H1 (cell line): ENCODE measurements at regions not wholly inside any gene's neighbourhood (a gene's known extent, or its start where the extent isn't known, plus 50 kb on each side); places are given as distances from the start of the nearest gene placed in this dataset.

ENCODE experiments used
- CTCF ChIA-PET: fragments of 300-600 bp; sonication (Branson Sonifier 250); formaldehyde crosslinking; loops from one replicate; lab custom pipeline; 2021; ENCODE audit not compliant: partially characterized antibody; lab: Charles Lee
- POLR2A ChIA-PET: fragments of 300-600 bp; sonication (Branson Sonifier 250); formaldehyde crosslinking; loops from one replicate; lab custom pipeline; 2021; ENCODE audit warnings: inconsistent platforms; ENCODE audit not compliant: partially characterized antibody; lab: Charles Lee
- DNase-seq, 2 experiments: peaks; one replicate each; pipeline versions ENCODE4 v3.0.0 to v3.0.0-alpha.2; 2010 to 2022; ENCODE audit warnings: low spot score in 2 of 2, low read depth in 1 of 2, mixed read lengths in 1 of 2
- FAIRE-seq: peaks from 2 replicates; lab custom pipeline; 2011; peaks lifted over from hg19 to GRCh38; lab: Jason Lieb, UNC
- H2AFZ ChIP-seq: 2 replicates; pipeline ENCODE4 v1.8.1; 2012; ENCODE audit warnings: low read length, inconsistent platforms
- H2AK5ac ChIP-seq: 2 replicates; pipeline ENCODE4 v1.6.1; 2013; ENCODE audit warnings: low read depth, low read length
- H2BK120ac ChIP-seq: replicated peaks from 2 replicates; pipeline ENCODE3; 2013; ENCODE audit warnings: low read depth, low read length, inconsistent platforms
- H2BK12ac ChIP-seq: 2 replicates; pipeline ENCODE4 v1.6.1; 2013; ENCODE audit warnings: low read depth, low read length
- H2BK15ac ChIP-seq: 2 replicates; pipeline ENCODE4 v1.6.1; 2013; ENCODE audit warnings: low read length
- H2BK20ac ChIP-seq: 2 replicates; pipeline ENCODE4 v1.6.1; 2013; ENCODE audit warnings: low read length
- H2BK5ac ChIP-seq: 2 replicates; pipeline ENCODE4 v1.6.1; 2013; ENCODE audit warnings: low read depth, low read length
- H3K14ac ChIP-seq: 2 replicates; pipeline ENCODE4 v1.6.1; 2013; ENCODE audit warnings: inconsistent platforms; ENCODE audit not compliant: insufficient read length
- H3K18ac ChIP-seq: 2 replicates; pipeline ENCODE4 v1.6.1; 2013; ENCODE audit warnings: low read length; ENCODE audit errors: extremely low read depth
- H3K23ac ChIP-seq: 2 replicates; pipeline ENCODE4 v1.6.1; 2013; ENCODE audit warnings: inconsistent platforms; ENCODE audit not compliant: insufficient read length
- H3K23me2 ChIP-seq: 2 replicates; pipeline ENCODE4 v1.6.1; 2013; ENCODE audit warnings: low read depth, low read length
- H3K27ac ChIP-seq: 2 replicates; pipeline ENCODE4 v1.6.1; 2011; ENCODE audit warnings: low read depth, low read length, inconsistent platforms
- H3K27me3 ChIP-seq, 4 experiments: replicated peaks in 1 of 4; 1 replicate in 1 of 4; 2 replicates in 3 of 4; pipeline versions ENCODE4 v1.6.1 to v1.8.1; 2011 to 2013; ENCODE audit warnings: low read length in 3 of 4, mild to moderate bottlenecking in 3 of 4, inconsistent platforms in 2 of 4, mixed read lengths in 2 of 4, moderate library complexity in 1 of 4; ENCODE audit not compliant: control insufficient read depth in 3 of 4, insufficient read depth in 3 of 4; ENCODE audit errors: extremely low read depth in 1 of 4
- H3K36me3 ChIP-seq, 4 experiments: 2 replicates each; pipeline versions ENCODE4 v1.6.1 to v1.8.1; 2011 to 2013; ENCODE audit warnings: mild to moderate bottlenecking in 4 of 4, low read length in 3 of 4, moderate library complexity in 2 of 4, control low read depth in 1 of 4, inconsistent platforms in 1 of 4; ENCODE audit not compliant: insufficient read depth in 4 of 4, control insufficient read depth in 2 of 4
- H3K4ac ChIP-seq: replicated peaks from 2 replicates; pipeline ENCODE3; 2013; ENCODE audit warnings: low read length, low read depth, mixed read lengths, inconsistent platforms; ENCODE audit not compliant: insufficient read length
- H3K4me1 ChIP-seq, 4 experiments: replicated peaks in 1 of 4; 1 replicate in 1 of 4; 2 replicates in 3 of 4; pipeline versions ENCODE4 v1.6.1 to v1.8.1; 2011 to 2013; ENCODE audit warnings: low read length in 3 of 4, inconsistent platforms in 2 of 4, mixed read lengths in 1 of 4; ENCODE audit not compliant: insufficient read depth in 4 of 4, control insufficient read depth in 3 of 4
- H3K4me2 ChIP-seq, 2 experiments: 2 replicates each; pipeline versions ENCODE4 v1.6.1 to v1.8.1; 2011 to 2013; ENCODE audit warnings: low read depth in 2 of 2, low read length in 2 of 2, control low read depth in 1 of 2, inconsistent platforms in 1 of 2, mild to moderate bottlenecking in 1 of 2; ENCODE audit not compliant: insufficient read depth in 1 of 2
- H3K4me3 ChIP-seq, 4 experiments: fragments of 200-600, 300-600 bp in 1 of 4; sonication (generic), shearing (Covaris generic), sonication (Bioruptor Twin) in 1 of 4; 2 replicates each; pipeline versions ENCODE4 v1.5.1 to v1.8.1; 2011 to 2016; ENCODE audit warnings: low read length in 4 of 4, low read depth in 3 of 4, control low read depth in 2 of 4, inconsistent platforms in 2 of 4, mild to moderate bottlenecking in 2 of 4, mixed read lengths in 1 of 4, moderate library complexity in 1 of 4; ENCODE audit not compliant: insufficient read depth in 2 of 4; ENCODE audit errors: extremely low read depth in 1 of 4
- H3K56ac ChIP-seq: replicated peaks from 2 replicates; pipeline ENCODE3; 2013; ENCODE audit warnings: low read depth, mild to moderate bottlenecking, mixed read lengths, low read length, inconsistent platforms; ENCODE audit not compliant: insufficient read length
- H3K79me1 ChIP-seq: 2 replicates; pipeline ENCODE4 v1.6.1; 2013; ENCODE audit warnings: low read depth, low read length, control low read depth
- H3K79me2 ChIP-seq, 2 experiments: 2 replicates each; pipeline versions ENCODE4 v1.6.1 to v1.8.1; 2012 to 2013; ENCODE audit warnings: low read length in 2 of 2, mild to moderate bottlenecking in 2 of 2, inconsistent platforms in 1 of 2; ENCODE audit not compliant: insufficient read depth in 2 of 2, control insufficient read depth in 1 of 2
- H3K9ac ChIP-seq, 4 experiments: replicated peaks in 1 of 4; 1 replicate in 1 of 4; 2 replicates in 3 of 4; pipeline versions ENCODE4 v1.6.1 to v1.8.1; 2011 to 2013; ENCODE audit warnings: low read depth in 3 of 4, low read length in 3 of 4, control low read depth in 2 of 4, mild to moderate bottlenecking in 2 of 4, moderate library complexity in 2 of 4, inconsistent platforms in 1 of 4; ENCODE audit errors: extremely low read depth in 1 of 4
- H3K9me3 ChIP-seq, 2 experiments: 2 replicates each; pipeline versions ENCODE4 v1.6.1 to v1.8.1; 2012 to 2013; ENCODE audit warnings: mild to moderate bottlenecking in 2 of 2, moderate library complexity in 2 of 2, control low read depth in 1 of 2, inconsistent platforms in 1 of 2, low read depth in 1 of 2, low read length in 1 of 2, mixed read lengths in 1 of 2; ENCODE audit not compliant: insufficient read depth in 2 of 2
- H4K20me1 ChIP-seq, 2 experiments: replicated peaks in 1 of 2; 2 replicates each; pipeline versions ENCODE3 to v1.8.1; 2011 to 2013; ENCODE audit warnings: inconsistent platforms in 2 of 2, low read length in 2 of 2, mild to moderate bottlenecking in 1 of 2; ENCODE audit not compliant: insufficient read depth in 2 of 2, control insufficient read depth in 1 of 2
- H4K5ac ChIP-seq: 2 replicates; pipeline ENCODE4 v1.6.1; 2013; ENCODE audit warnings: low read length, low read depth, mixed read lengths, inconsistent platforms; ENCODE audit not compliant: insufficient read length
- H4K8ac ChIP-seq: 2 replicates; pipeline ENCODE4 v1.8.0; 2013; ENCODE audit warnings: mild to moderate bottlenecking, moderate library complexity, low read length, inconsistent platforms; ENCODE audit not compliant: insufficient read depth; ENCODE audit errors: extremely low read depth
- H4K91ac ChIP-seq: replicated peaks from 2 replicates; pipeline ENCODE3; 2013; ENCODE audit warnings: low read length, mixed read lengths, inconsistent platforms; ENCODE audit not compliant: insufficient read length
- ASH2L ChIP-seq: fragments of 200-600, 300-600 bp; sonication (generic); IDR thresholded peaks from one replicate; pipeline ENCODE4 v1.7.1; 2017; ENCODE audit warnings: low read length
- BACH1 ChIP-seq: IDR thresholded peaks from 2 replicates; pipeline ENCODE4 v1.6.1; 2012; ENCODE audit warnings: low read length, improper control_type of control experiment
- CBX8 ChIP-seq: fragments of 300-800, 300-1000 bp; sonication (generic); IDR thresholded peaks from 2 replicates; pipeline ENCODE4 v1.7.1; 2016; ENCODE audit warnings: low read depth, low read length, borderline replicate concordance
- CHD1 ChIP-seq: IDR thresholded peaks from 2 replicates; pipeline ENCODE4 v1.6.1; 2012; ENCODE audit warnings: low read depth, low read length, improper control_type of control experiment
- POU5F1 ChIP-seq: IDR thresholded peaks from 2 replicates; pipeline ENCODE4 v1.6.1; 2011; ENCODE audit warnings: low read depth, mild to moderate bottlenecking, low read length, moderate library complexity
- RBBP5 ChIP-seq: IDR thresholded peaks from 2 replicates; pipeline ENCODE4 v1.7.1; 2012; ENCODE audit warnings: low read depth, mild to moderate bottlenecking, inconsistent platforms, low read length, moderate library complexity, borderline replicate concordance
- TAF1 ChIP-seq: IDR thresholded peaks from 2 replicates; pipeline ENCODE4 v1.6.1; 2011; ENCODE audit warnings: mild to moderate bottlenecking, low read depth, low read length
- TCF12 ChIP-seq: IDR thresholded peaks from 2 replicates; pipeline ENCODE4 v1.6.1; 2011; ENCODE audit warnings: low read depth, mild to moderate bottlenecking, low read length
- YY1 ChIP-seq: IDR thresholded peaks from 2 replicates; pipeline ENCODE4 v1.6.1; 2011; ENCODE audit warnings: low read depth, mild to moderate bottlenecking, low read length
- WGBS, 2 experiments: shearing (Covaris generic) in 1 of 2; methylation state at CpG; one replicate each; pipeline versions ENCODE4 v1.1.6 to v1.1.7; 2013 to 2015; ENCODE audit warnings: low lambda C conversion rate in 2 of 2, mixed read lengths in 2 of 2, inconsistent platforms in 1 of 2, low coverage in 1 of 2, missing lambda C conversion rate in 1 of 2; ENCODE audit not compliant: insufficient replicate concordance in 2 of 2, insufficient coverage in 1 of 2, insufficient read length in 1 of 2; ENCODE audit errors: extremely low coverage in 1 of 2, missing lambda C conversion rate in 1 of 2; 5-methylcytosine and 5-hydroxymethylcytosine counted together
- TF ChIP-seq, protein P1 (sequence below): IDR thresholded peaks from 2 replicates; pipeline ENCODE4 v1.6.1; 2012; ENCODE audit warnings: low read length, inconsistent platforms

- Histone ChIP-seq H3K4ac (no peak overlapping the region), H2AK5ac (no peak overlapping the region), H2BK5ac (no peak overlapping the region), H2BK12ac (no peak overlapping the region), H3K79me2 (no peaks in the 10 kb centered on the region), H3K79me1 (no peaks in the 10 kb centered on the region), H4K91ac (no peak overlapping the region), H3K23ac (no peak overlapping the region), H2BK120ac (no peak overlapping the region), H3K18ac (no peak overlapping the region), H3K4me2 (no peak overlapping the region), H2AFZ (no peak overlapping the region), H4K8ac (no peak overlapping the region), H3K23me2 (no peaks in the 10 kb centered on the region), H3K27me3 (no peaks in the 10 kb centered on the region), H4K5ac (no peak overlapping the region), H2BK15ac (no peak overlapping the region), H3K4me1 (no peaks in the 10 kb centered on the region), H3K36me3 (no peaks in the 10 kb centered on the region), H2BK20ac (no peak overlapping the region), H4K20me1 (no peaks in the 10 kb centered on the region), H3K27ac (no peak overlapping the region), H3K9ac (no peak overlapping the region), H3K4me3 (no peak overlapping the region), H3K14ac (no peak overlapping the region), H3K9me3 (peaks cover 0 to 4% of the 10 kb centered on the region in 2 experiments; a peak in 1 of 4 replicates), H3K56ac (no peak overlapping the region)
- DNase-seq (no peak), FAIRE-seq (no peak)
- CTCF ChIA-PET: interaction anchor here (1.2 to 2.5 kb wide), 2 partner anchors 20 to 110 kb away, joined by 7 to 8 read pairs; no protein-coding TSS in a partner anchor
- POLR2A ChIA-PET: no interaction called here
- 100% methylated on average over 2 of the region's 2 CpGs; no CpG with 5 or more reads in 1 of the 2 experiments for WGBS, 2 experiments
- TF ChIP-seq TAF1 (no peak), ASH2L (no peak), POU5F1 (no peak), CBX8 (no peak), RBBP5 (no peak), YY1 (no peak), TCF12 (no peak), CHD1 (no peak), BACH1 (no peak)
- TF ChIP-seq, protein P1, sequence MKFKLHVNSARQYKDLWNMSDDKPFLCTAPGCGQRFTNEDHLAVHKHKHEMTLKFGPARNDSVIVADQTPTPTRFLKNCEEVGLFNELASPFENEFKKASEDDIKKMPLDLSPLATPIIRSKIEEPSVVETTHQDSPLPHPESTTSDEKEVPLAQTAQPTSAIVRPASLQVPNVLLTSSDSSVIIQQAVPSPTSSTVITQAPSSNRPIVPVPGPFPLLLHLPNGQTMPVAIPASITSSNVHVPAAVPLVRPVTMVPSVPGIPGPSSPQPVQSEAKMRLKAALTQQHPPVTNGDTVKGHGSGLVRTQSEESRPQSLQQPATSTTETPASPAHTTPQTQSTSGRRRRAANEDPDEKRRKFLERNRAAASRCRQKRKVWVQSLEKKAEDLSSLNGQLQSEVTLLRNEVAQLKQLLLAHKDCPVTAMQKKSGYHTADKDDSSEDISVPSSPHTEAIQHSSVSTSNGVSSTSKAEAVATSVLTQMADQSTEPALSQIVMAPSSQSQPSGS: no peak
Observed at GRCh38 chr7:113179313-113179712, 61.0 kb upstream of the SMIM30 start.
